CD4-positive, alpha-beta memory T cell (primary cell): ENCODE measurements at regions not wholly inside any gene's neighbourhood (a gene's known extent, or its start where the extent isn't known, plus 50 kb on each side); places are given as distances from the start of the nearest gene placed in this dataset.

ENCODE experiments used
- CTCF ChIA-PET: fragments of 350-600 bp; sonication (Branson Sonifier 250); formaldehyde crosslinking; loops from one replicate; lab custom pipeline; 2021; ENCODE audit warnings: inconsistent platforms; ENCODE audit not compliant: partially characterized antibody; lab: Charles Lee
- POLR2A ChIA-PET: fragments of 350-600 bp; sonication (Branson Sonifier 250); formaldehyde crosslinking; loops from one replicate; lab custom pipeline; 2021; ENCODE audit not compliant: partially characterized antibody; lab: Charles Lee
- DNase-seq, 5 donors: peaks; one replicate each; pipeline versions ENCODE4 v3.0.0 to v3.0.0-alpha.2; 2020 to 2022; ENCODE audit warnings: mixed read lengths in 1 of 5
- H3K27ac ChIP-seq: one replicate; pipeline ENCODE4 v1.7.0; 2013; ENCODE audit warnings: low read depth, low read length
- H3K27me3 ChIP-seq: 2 replicates; pipeline ENCODE4 v1.7.0; 2013; ENCODE audit warnings: mild to moderate bottlenecking, low read length, moderate library complexity; ENCODE audit not compliant: insufficient read depth
- H3K36me3 ChIP-seq: 2 replicates; pipeline ENCODE4 v1.7.0; 2013; ENCODE audit warnings: mild to moderate bottlenecking, low read length, moderate library complexity; ENCODE audit not compliant: insufficient read depth
- H3K4me1 ChIP-seq: 2 replicates; pipeline ENCODE4 v1.7.0; 2013; ENCODE audit warnings: mild to moderate bottlenecking, low read length, moderate library complexity; ENCODE audit not compliant: insufficient read depth
- H3K4me3 ChIP-seq, 2 donors: one replicate each; pipeline ENCODE4 v1.7.0; 2013; ENCODE audit warnings: low read length in 2 of 2, mild to moderate bottlenecking in 1 of 2
- H3K9me3 ChIP-seq, 2 donors: one replicate each; pipeline ENCODE4 v1.7.0; 2013; ENCODE audit warnings: low read length in 2 of 2, control low read depth in 1 of 2; ENCODE audit not compliant: control insufficient read depth in 1 of 2
- H3K27ac Mint-ChIP-seq, 7 donors: one replicate each; pipeline ENCODE4 v1.8.0; 2020 to 2021; ENCODE audit warnings: mixed read lengths in 7 of 7, mild to moderate bottlenecking in 6 of 7, inconsistent platforms in 3 of 7, moderate library complexity in 3 of 7
- H3K27me3 Mint-ChIP-seq, 2 donors: one replicate each; pipeline ENCODE4 v1.8.0; 2020 to 2021; ENCODE audit warnings: mixed read lengths in 2 of 2
- H3K36me3 Mint-ChIP-seq, 2 donors: one replicate each; pipeline ENCODE4 v1.8.0; 2020 to 2021; ENCODE audit warnings: mixed read lengths in 2 of 2, inconsistent platforms in 1 of 2, mild to moderate bottlenecking in 1 of 2
- H3K4me1 Mint-ChIP-seq, 4 donors: one replicate each; pipeline ENCODE4 v1.8.0; 2020 to 2021; ENCODE audit warnings: mixed read lengths in 4 of 4, mild to moderate bottlenecking in 1 of 4
- H3K4me3 Mint-ChIP-seq, 8 donors: one replicate each; pipeline ENCODE4 v1.8.0; 2020 to 2021; ENCODE audit warnings: mixed read lengths in 8 of 8, mild to moderate bottlenecking in 7 of 8, moderate library complexity in 6 of 8, inconsistent platforms in 3 of 8
- H3K9me3 Mint-ChIP-seq, 8 donors: one replicate each; pipeline ENCODE4 v1.8.0; 2020 to 2021; ENCODE audit warnings: mixed read lengths in 8 of 8, mild to moderate bottlenecking in 5 of 8, inconsistent platforms in 3 of 8, moderate library complexity in 1 of 8
- intact Hi-C: fragments of 100-400 bp; cut with micrococcal nuclease; formaldehyde crosslinking; loops from one replicate; pipeline ENCODE4 v1.15.1; 2023

- ChIA-PET CTCF (no interaction called here), POLR2A (no interaction called here)
- no peaks in the 10 kb centered on the region for H3K27me3 ChIP-seq
- H3K4me3 Mint-ChIP-seq, result no peak overlapping the region
- H3K36me3 Mint-ChIP-seq, result no peaks in the 10 kb centered on the region
- H3K4me1 ChIP-seq, result no peaks in the 10 kb centered on the region
- H3K9me3 Mint-ChIP-seq, result no peaks in the 10 kb centered on the region
- H3K4me3 ChIP-seq, result no peak overlapping the region
- no peak overlapping the region for H3K27ac ChIP-seq
- H3K4me1 Mint-ChIP-seq, result peaks cover 0 to 3% (median 0%) of the 10 kb centered on the region in 4 donors
- H3K9me3 ChIP-seq, result no peaks in the 10 kb centered on the region
- peaks cover 5 to 10% of the 10 kb centered on the region in 2 donors for H3K27me3 Mint-ChIP-seq
- intact Hi-C loops, result no loop called here
- no peak for DNase-seq
- H3K36me3 ChIP-seq, result no peaks in the 10 kb centered on the region
- no peak overlapping the region for H3K27ac Mint-ChIP-seq
Observed at GRCh38 chr6:41455818-41456217, 90.4 kb upstream of the FOXP4 start.

GRCh38 chr6:41457303-41457670 lies 88.9 kb upstream of the FOXP4 start:
- Histone ChIP-seq H3K4me3 (no peak overlapping the region), H3K9me3 (no peaks in the 10 kb centered on the region), H3K27me3 (no peaks in the 10 kb centered on the region), H3K27ac (no peak overlapping the region), H3K4me1 (no peaks in the 10 kb centered on the region), H3K36me3 (no peaks in the 10 kb centered on the region)
- no peaks in the 10 kb centered on the region for H3K36me3 Mint-ChIP-seq
- H3K4me1 Mint-ChIP-seq, result peaks cover 0 to 3% (median 0%) of the 10 kb centered on the region in 4 donors
- ChIA-PET POLR2A (no interaction called here), CTCF (interaction anchor here (1.0 to 1.1 kb wide), 2 partner anchors 32 to 226 kb away, joined by 3 read pairs; no protein-coding TSS in a partner anchor)
- DNase-seq, result no peak
- H3K9me3 Mint-ChIP-seq, result no peaks in the 10 kb centered on the region
- H3K4me3 Mint-ChIP-seq, result no peak overlapping the region
- no peak overlapping the region for H3K27ac Mint-ChIP-seq
- peaks cover 7 to 11% of the 10 kb centered on the region in 2 donors for H3K27me3 Mint-ChIP-seq
- intact Hi-C loops, result no loop called here

GRCh38 chr6:41459738-41460137 lies 86.4 kb upstream of the FOXP4 start:
- H3K36me3 ChIP-seq, result no peaks in the 10 kb centered on the region
- no peaks in the 10 kb centered on the region for H3K9me3 ChIP-seq
- H3K27ac ChIP-seq, result no peak overlapping the region
- no peak overlapping the region for H3K27ac Mint-ChIP-seq
- peaks cover 14 to 28% of the 10 kb centered on the region in 2 donors for H3K27me3 Mint-ChIP-seq
- ChIA-PET POLR2A (no interaction called here), CTCF (no interaction called here)
- intact Hi-C loops, result no loop called here
- H3K36me3 Mint-ChIP-seq, result no peaks in the 10 kb centered on the region
- DNase-seq, result no peak
- no peaks in the 10 kb centered on the region for H3K27me3 ChIP-seq
- no peak overlapping the region for H3K4me3 ChIP-seq
- peaks cover 0 to 3% (median 0%) of the 10 kb centered on the region in 4 donors for H3K4me1 Mint-ChIP-seq
- H3K4me3 Mint-ChIP-seq, result no peak overlapping the region
- H3K9me3 Mint-ChIP-seq, result no peaks in the 10 kb centered on the region
- H3K4me1 ChIP-seq, result no peaks in the 10 kb centered on the region

- Mint-ChIP-seq H3K9me3 (no peaks in the 10 kb centered on the region), H3K4me1 (peaks cover 0 to 3% (median 0%) of the 10 kb centered on the region in 4 donors), H3K36me3 (no peaks in the 10 kb centered on the region), H3K27me3 (peaks cover 20 to 32% of the 10 kb centered on the region in 2 donors), H3K4me3 (no peak overlapping the region), H3K27ac (no peak overlapping the region)
- no peaks in the 10 kb centered on the region for H3K27me3 ChIP-seq
- CTCF ChIA-PET, result interaction anchor here (0.5 to 3.1 kb wide), 2 partner anchors 37 to 118 kb away, joined by 4 to 13 read pairs; no protein-coding TSS in a partner anchor
- no peaks in the 10 kb centered on the region for H3K36me3 ChIP-seq
- no peaks in the 10 kb centered on the region for H3K4me1 ChIP-seq
- no peaks in the 10 kb centered on the region for H3K9me3 ChIP-seq
- no peak for DNase-seq
- H3K4me3 ChIP-seq, result no peak overlapping the region
- POLR2A ChIA-PET, result no interaction called here
- H3K27ac ChIP-seq, result no peak overlapping the region
- intact Hi-C loops, result no loop called here
Observed at GRCh38 chr6:41460742-41461336, 85.3 kb upstream of the FOXP4 start.

GRCh38 chr6:41462033-41462432 lies 84.1 kb upstream of the FOXP4 start:
- Mint-ChIP-seq H3K27me3 (peaks cover 26 to 37% of the 10 kb centered on the region in 2 donors), H3K36me3 (no peaks in the 10 kb centered on the region), H3K9me3 (no peaks in the 10 kb centered on the region), H3K27ac (no peak overlapping the region), H3K4me1 (peaks cover 0 to 3% (median 0%) of the 10 kb centered on the region in 4 donors), H3K4me3 (no peak overlapping the region)
- H3K4me3 ChIP-seq, result no peak overlapping the region
- no peak for DNase-seq
- no peak overlapping the region for H3K27ac ChIP-seq
- ChIA-PET POLR2A (no interaction called here), CTCF (interaction anchor here (0.7 to 3.2 kb wide), 6 partner anchors 9 to 133 kb away, joined by 3 to 20 read pairs (median 4); no protein-coding TSS in a partner anchor)
- intact Hi-C loops, result no loop called here
- no peaks in the 10 kb centered on the region for H3K36me3 ChIP-seq
- H3K9me3 ChIP-seq, result no peaks in the 10 kb centered on the region
- no peaks in the 10 kb centered on the region for H3K27me3 ChIP-seq
- H3K4me1 ChIP-seq, result no peaks in the 10 kb centered on the region

GRCh38 chr6:41463062-41463930 lies 82.9 kb upstream of the FOXP4 start:
- H3K36me3 Mint-ChIP-seq, result no peaks in the 10 kb centered on the region
- intact Hi-C loops, result loop anchor here (1.0 kb wide), 1 partner anchor 129 kb away; no protein-coding TSS in a partner anchor
- H3K4me3 Mint-ChIP-seq, result no peak overlapping the region
- ChIA-PET CTCF (interaction anchor here (0.6 to 3.2 kb wide), 6 partner anchors 24 to 129 kb away, joined by 3 to 20 read pairs (median 4); no protein-coding TSS in a partner anchor), POLR2A (no interaction called here)
- no peaks in the 10 kb centered on the region for H3K9me3 ChIP-seq
- H3K36me3 ChIP-seq, result no peaks in the 10 kb centered on the region
- peak overlapping the region in 1 of 7 donors; percentile 27 for H3K27ac Mint-ChIP-seq
- H3K27me3 Mint-ChIP-seq, result peaks cover 25 to 44% of the 10 kb centered on the region in 2 donors
- no peak overlapping the region for H3K4me3 ChIP-seq
- no peak for DNase-seq
- H3K9me3 Mint-ChIP-seq, result no peaks in the 10 kb centered on the region
- no peak overlapping the region for H3K27ac ChIP-seq
- H3K27me3 ChIP-seq, result peaks cover 2% of the 10 kb centered on the region
- H3K4me1 Mint-ChIP-seq, result peaks cover 0 to 3% (median 0%) of the 10 kb centered on the region in 4 donors
- H3K4me1 ChIP-seq, result no peaks in the 10 kb centered on the region

- CTCF ChIA-PET, result interaction anchor here (0.8 to 3.2 kb wide), 2 partner anchors 114 to 127 kb away, joined by 3 to 20 read pairs; no protein-coding TSS in a partner anchor
- intact Hi-C loops, result no loop called here
Observed at GRCh38 chr6:41464019-41464418, 82.2 kb upstream of the FOXP4 start.

More at GRCh38 chr6:41464019-41464418, 82.2 kb upstream of the FOXP4 start:
- Mint-ChIP-seq H3K9me3 (no peaks in the 10 kb centered on the region), H3K27me3 (peaks cover 32 to 46% of the 10 kb centered on the region in 2 donors), H3K4me3 (no peak overlapping the region), H3K4me1 (no peaks in the 10 kb centered on the region), H3K27ac (peak overlapping the region in 1 of 7 donors; percentile 71), H3K36me3 (no peaks in the 10 kb centered on the region)
- Histone ChIP-seq H3K9me3 (no peaks in the 10 kb centered on the region), H3K36me3 (no peaks in the 10 kb centered on the region), H3K27ac (no peak overlapping the region), H3K4me3 (no peak overlapping the region), H3K27me3 (peaks cover 7% of the 10 kb centered on the region), H3K4me1 (no peaks in the 10 kb centered on the region)
- POLR2A ChIA-PET, result no interaction called here
- DNase-seq, result no peak
